ENCODE measurements at regions not wholly inside any gene's neighbourhood (a gene's known extent, or its start where the extent isn't known, plus 50 kb on each side); places are given as distances from the start of the nearest gene placed in this dataset.
"Not testable (repeated sequence)": the region's sequence is repeated elsewhere in the genome, so short reads cannot be mapped to it uniquely, and the experiment has no call there.

GRCh38 chr1:234823191-234824176 is 213.5 kb upstream of the IRF2BP2 start:
- no peaks in the 10 kb centered on the region for H3K36me3 ChIP-seq
- no peaks in the 10 kb centered on the region for H3K9me3 ChIP-seq
- no peak overlapping the region for H3K27ac ChIP-seq
- peaks cover 0 to 5% of the 10 kb centered on the region in 2 donors for H3K4me1 ChIP-seq (ENCODE audit: control insufficient read depth in 1 of 2, low read depth in 2 of 2)
- no peak for DNase-seq (ENCODE audit: low spot score)
- TF ChIP-seq CTCF (IDR thresholded peaks at IDR 0.05), result no peak
- no peak overlapping the region for H3K4me3 ChIP-seq
- no peak for ATAC-seq (ENCODE audit: insufficient number of reproducible peaks, low FRiP score, low read depth)
- H3K27me3 ChIP-seq (replicated peaks; ENCODE audit: insufficient read depth), result no peaks in the 10 kb centered on the region

DNA sequence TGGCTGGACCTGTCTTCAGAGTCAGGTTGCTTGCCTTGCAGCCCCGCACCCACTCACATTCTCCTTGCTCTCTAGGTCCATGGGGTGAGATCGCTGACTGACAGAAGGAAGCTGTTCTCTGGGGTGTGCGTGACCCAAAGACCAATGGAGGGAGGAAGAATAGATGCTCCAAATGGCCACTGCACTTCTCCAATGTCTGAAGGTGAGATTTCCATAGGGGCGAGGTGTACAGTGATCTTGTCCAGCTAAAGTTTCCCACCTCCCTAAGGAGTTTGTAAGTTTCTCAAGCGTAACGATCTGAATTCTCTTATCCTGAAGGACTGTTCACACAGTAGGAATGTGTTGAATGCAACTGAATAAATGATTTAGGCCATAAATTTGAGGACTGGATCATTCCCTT is 211.9 kb upstream of the IRF2BP2 start:
- no peak overlapping the region for H3K4me3 ChIP-seq
- ATAC-seq (ENCODE audit: insufficient number of reproducible peaks, low FRiP score, low read depth) (no peak), DNase-seq (ENCODE audit: low spot score) (no peak)
- H3K4me1 ChIP-seq (ENCODE audit: control insufficient read depth in 1 of 2, low read depth in 2 of 2), result peaks cover 0 to 11% of the 10 kb centered on the region in 2 donors
- no peak for TF ChIP-seq CTCF (IDR thresholded peaks at IDR 0.05)
- no peaks in the 10 kb centered on the region for H3K9me3 ChIP-seq
- H3K27ac ChIP-seq, result no peak overlapping the region
- no peaks in the 10 kb centered on the region for H3K36me3 ChIP-seq
- H3K27me3 ChIP-seq (replicated peaks; ENCODE audit: insufficient read depth), result no peaks in the 10 kb centered on the region

- ATAC-seq (ENCODE audit: insufficient number of reproducible peaks, low FRiP score, low read depth) (no peak), DNase-seq (ENCODE audit: low spot score) (no peak)
- Histone ChIP-seq H3K27ac (no peak overlapping the region), H3K27me3 (replicated peaks; ENCODE audit: insufficient read depth) (no peaks in the 10 kb centered on the region), H3K9me3 (no peaks in the 10 kb centered on the region), H3K4me1 (ENCODE audit: control insufficient read depth in 1 of 2, low read depth in 2 of 2) (peaks cover 0 to 15% of the 10 kb centered on the region in 2 donors), H3K4me3 (no peak overlapping the region), H3K36me3 (no peaks in the 10 kb centered on the region)
- no peak for TF ChIP-seq CTCF (IDR thresholded peaks at IDR 0.05)
Measured at GRCh38 chr1:234820597-234820996, 210.6 kb upstream of the IRF2BP2 start.

DNA sequence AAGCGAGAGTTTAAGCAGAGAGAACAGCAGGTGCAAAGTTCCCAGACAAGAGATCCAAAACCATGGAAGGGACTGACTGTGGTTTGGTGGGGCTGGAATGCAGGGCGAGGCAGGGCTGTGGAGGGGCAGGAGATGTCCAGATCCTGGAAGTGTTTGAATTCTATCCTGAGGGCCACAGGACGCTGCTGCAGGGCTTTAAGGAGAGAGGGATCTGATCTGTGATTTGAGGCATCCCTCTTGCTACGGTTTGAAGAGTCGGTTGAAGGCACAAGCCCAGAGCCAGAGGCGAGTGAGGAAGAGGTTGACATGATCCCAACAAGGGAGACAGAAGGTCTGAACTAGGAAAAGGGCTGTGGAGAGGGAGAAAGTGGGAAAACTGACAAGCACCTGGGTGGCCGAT is 209.9 kb upstream of the IRF2BP2 start:
- not testable (repeated sequence) for H3K27ac ChIP-seq; H3K27me3 ChIP-seq (replicated peaks; ENCODE audit: insufficient read depth); H3K36me3 ChIP-seq; H3K4me3 ChIP-seq; H3K9me3 ChIP-seq; ATAC-seq (ENCODE audit: insufficient number of reproducible peaks, low FRiP score, low read depth); DNase-seq (ENCODE audit: low spot score)
- peaks cover 0 to 15% of the 10 kb centered on the region in 2 donors for H3K4me1 ChIP-seq (ENCODE audit: control insufficient read depth in 1 of 2, low read depth in 2 of 2)

- not testable (repeated sequence) for DNase-seq (ENCODE audit: low spot score); H3K36me3 ChIP-seq; ATAC-seq (ENCODE audit: insufficient number of reproducible peaks, low FRiP score, low read depth); H3K4me3 ChIP-seq; H3K27ac ChIP-seq; H3K27me3 ChIP-seq (replicated peaks; ENCODE audit: insufficient read depth); H3K9me3 ChIP-seq
- H3K4me1 ChIP-seq (ENCODE audit: control insufficient read depth in 1 of 2, low read depth in 2 of 2), result peaks cover 0 to 15% of the 10 kb centered on the region in 2 donors
Measured at GRCh38 chr1:234818040-234818387, 208.0 kb upstream of the IRF2BP2 start.

DNA sequence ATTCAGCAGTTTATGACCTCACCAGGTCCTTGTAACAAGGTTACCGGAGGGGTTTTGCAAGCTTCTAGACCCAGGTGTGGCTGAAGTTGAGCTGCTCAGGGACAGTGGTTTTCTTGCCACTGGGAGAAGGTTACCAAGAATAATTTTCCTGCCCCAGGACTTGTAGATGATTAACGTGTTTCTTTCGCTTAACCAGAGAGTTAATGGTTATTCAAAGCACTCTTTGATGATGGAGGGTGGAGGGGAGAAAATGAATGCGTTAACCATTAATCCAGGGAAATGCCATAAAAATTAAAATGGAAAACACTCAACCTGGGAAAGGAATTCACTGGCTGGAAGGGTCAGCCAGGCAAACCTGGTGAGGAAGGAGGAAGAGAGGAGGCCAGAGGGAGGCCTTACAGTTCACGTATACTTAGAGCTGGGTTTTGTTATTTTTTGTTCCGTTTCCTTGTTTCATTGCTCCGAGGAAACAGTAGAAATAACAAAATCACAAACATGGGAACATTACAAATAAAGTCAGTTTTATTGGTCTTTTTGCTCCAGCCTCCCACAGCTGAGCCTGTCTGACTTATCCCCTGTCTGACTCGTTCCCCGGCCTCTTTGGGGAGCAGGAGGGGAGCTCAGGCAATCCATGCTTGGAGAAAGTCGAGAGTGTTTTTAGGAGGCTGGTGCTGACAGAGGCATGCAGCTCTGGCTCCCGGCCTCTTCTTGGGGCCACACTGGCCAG is 207.5 kb upstream of the IRF2BP2 start:
- H3K9me3 ChIP-seq; H3K27ac ChIP-seq; H3K27me3 ChIP-seq (replicated peaks; ENCODE audit: insufficient read depth); ATAC-seq (ENCODE audit: insufficient number of reproducible peaks, low FRiP score, low read depth); H3K36me3 ChIP-seq; H3K4me3 ChIP-seq; DNase-seq (ENCODE audit: low spot score): not testable (repeated sequence)
- H3K4me1 ChIP-seq (ENCODE audit: control insufficient read depth in 1 of 2, low read depth in 2 of 2), result peaks cover 0 to 15% of the 10 kb centered on the region in 2 donors

GRCh38 chr1:234816864-234817263 is 206.9 kb upstream of the IRF2BP2 start:
- not testable (repeated sequence) for H3K27me3 ChIP-seq (replicated peaks; ENCODE audit: insufficient read depth); H3K9me3 ChIP-seq; ATAC-seq (ENCODE audit: insufficient number of reproducible peaks, low FRiP score, low read depth); DNase-seq (ENCODE audit: low spot score); H3K36me3 ChIP-seq; H3K27ac ChIP-seq
- Histone ChIP-seq H3K4me1 (ENCODE audit: control insufficient read depth in 1 of 2, low read depth in 2 of 2) (peaks cover 0 to 15% of the 10 kb centered on the region in 2 donors), H3K4me3 (peak overlapping the region; percentile 55)

DNA sequence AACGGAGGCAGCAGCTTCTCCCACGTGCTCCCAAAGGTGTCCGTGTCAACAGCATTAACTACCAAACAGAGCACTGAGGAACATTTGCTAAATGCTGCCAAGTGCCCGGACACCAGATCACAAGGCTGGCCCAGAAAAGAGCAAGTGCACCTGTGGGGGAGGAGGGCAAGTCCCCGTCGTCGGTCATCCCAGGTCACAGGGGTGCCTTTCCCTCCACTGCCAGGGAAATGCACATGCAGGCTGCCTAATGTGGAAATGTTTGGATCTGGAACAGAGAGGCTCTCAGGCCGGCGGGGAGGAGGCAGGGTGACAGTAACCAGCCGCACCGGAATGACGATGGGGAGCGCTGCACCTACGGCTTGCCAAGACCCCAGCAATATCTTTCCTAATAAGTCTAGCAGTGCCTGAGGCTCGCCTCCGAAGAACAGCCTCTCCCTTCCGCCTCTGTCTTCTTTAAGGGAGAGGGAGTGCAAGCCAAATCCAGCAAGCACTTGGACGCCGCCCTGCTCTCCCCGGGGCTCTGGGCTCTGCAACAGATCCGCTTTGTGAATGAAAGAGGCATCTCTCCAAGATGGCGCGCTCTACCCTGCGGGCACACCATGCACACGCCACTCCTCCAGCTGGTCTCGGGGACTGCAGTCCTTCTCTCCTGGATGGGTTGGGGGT is 206.3 kb upstream of the IRF2BP2 start:
- not testable (repeated sequence) for H3K36me3 ChIP-seq; H3K27me3 ChIP-seq (replicated peaks; ENCODE audit: insufficient read depth); ATAC-seq (ENCODE audit: insufficient number of reproducible peaks, low FRiP score, low read depth); H3K27ac ChIP-seq; H3K9me3 ChIP-seq; DNase-seq (ENCODE audit: low spot score)
- Histone ChIP-seq H3K4me1 (ENCODE audit: control insufficient read depth in 1 of 2, low read depth in 2 of 2) (peaks cover 0 to 15% of the 10 kb centered on the region in 2 donors), H3K4me3 (peak overlapping the region; percentile 55)

DNA sequence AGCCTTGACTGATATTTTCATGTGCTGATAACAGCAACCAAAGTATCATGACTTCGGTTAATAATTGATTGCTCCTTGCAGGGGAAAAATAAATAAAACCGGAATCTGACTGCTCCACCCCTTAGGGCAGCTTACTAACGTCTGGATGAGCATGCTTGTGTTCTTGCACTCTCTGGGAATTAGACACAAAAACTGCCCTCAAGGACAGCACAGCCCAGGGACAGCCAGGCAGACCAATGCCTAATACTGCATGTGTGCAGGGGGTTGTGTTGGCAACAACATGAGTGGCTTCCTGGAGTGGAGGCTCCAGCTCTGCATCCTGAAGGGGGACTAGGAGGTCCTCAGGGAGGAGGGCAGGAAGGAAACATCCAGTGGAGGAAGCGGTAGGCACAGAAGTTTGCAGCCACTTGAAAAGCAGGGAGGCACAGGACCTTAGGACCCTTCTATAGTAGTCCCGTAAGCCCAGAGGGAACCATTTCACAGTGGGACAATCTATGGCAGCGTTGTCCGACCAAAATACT is 205.4 kb upstream of the IRF2BP2 start:
- ATAC-seq (ENCODE audit: insufficient number of reproducible peaks, low FRiP score, low read depth); H3K27me3 ChIP-seq (replicated peaks; ENCODE audit: insufficient read depth); H3K9me3 ChIP-seq; H3K36me3 ChIP-seq; H3K27ac ChIP-seq; DNase-seq (ENCODE audit: low spot score); H3K4me3 ChIP-seq: not testable (repeated sequence)
- peaks cover 0 to 15% of the 10 kb centered on the region in 2 donors for H3K4me1 ChIP-seq (ENCODE audit: control insufficient read depth in 1 of 2, low read depth in 2 of 2)

All from thoracic aorta (tissue), 2 donors.